Ramos (cell line): ENCODE measurements at regions not wholly inside any gene's neighbourhood (a gene's known extent, or its start where the extent isn't known, plus 50 kb on each side); places are given as distances from the start of the nearest gene placed in this dataset.
"Not testable (repeated sequence)": the region's sequence is repeated elsewhere in the genome, so short reads cannot be mapped to it uniquely, and the experiment has no call there.

Experiments
- in situ Hi-C: fragments of 300-500 bp; cut with MboI; formaldehyde crosslinking; loops from one replicate; pipeline ENCODE4 v1.14.3; 2022; ENCODE audit warnings: low sequenced_read_pairs; ENCODE audit not compliant: unreplicated experiment

DNA sequence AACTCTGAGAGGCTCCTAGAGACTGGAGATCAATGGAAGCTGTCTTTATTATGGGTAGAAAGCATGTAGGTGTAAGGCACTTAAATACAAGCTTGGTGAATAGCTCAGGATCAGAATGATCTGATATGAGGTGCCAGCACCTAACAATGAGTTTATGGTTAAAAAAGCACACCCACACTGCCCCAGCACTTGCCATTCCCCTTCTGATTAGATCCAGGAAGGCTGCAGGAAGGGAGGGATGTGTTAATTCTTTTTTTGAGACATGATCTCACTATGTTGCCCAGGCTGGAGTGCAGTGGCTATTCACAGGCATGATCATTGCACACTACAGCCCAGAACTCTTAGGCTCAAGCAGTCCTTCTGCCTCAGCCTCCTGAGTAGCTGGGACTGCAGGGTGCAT lies 71.8 kb upstream of the IVNS1ABP start:
- in situ Hi-C loops, result no loop called here

DNA sequence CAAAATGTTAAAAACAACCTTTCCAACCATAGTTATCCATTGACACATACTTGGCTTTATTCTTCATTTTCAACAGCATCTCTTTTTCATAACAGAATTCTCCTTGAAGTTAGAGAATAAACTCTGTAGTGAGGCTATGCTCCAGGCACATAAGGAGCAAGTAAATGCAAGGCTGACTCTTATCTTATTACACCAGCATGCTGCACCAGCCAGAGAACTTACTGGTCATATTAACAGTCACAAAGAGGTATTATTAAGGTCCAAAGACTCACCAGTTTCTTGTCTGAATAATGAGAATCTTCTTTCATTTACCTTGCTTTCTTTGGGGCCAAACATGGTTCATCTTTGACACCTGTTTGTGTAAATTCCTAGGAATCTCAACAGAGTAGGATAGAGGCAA lies 71.3 kb upstream of the IVNS1ABP start:
- in situ Hi-C loops, result no loop called here

- in situ Hi-C loops, result no loop called here
Measured at GRCh38 chr1:185385991-185386390, 68.9 kb upstream of the IVNS1ABP start.

GRCh38 chr1:185383805-185384204 lies 66.8 kb upstream of the IVNS1ABP start:
- in situ Hi-C loops, result not testable (repeated sequence)

DNA sequence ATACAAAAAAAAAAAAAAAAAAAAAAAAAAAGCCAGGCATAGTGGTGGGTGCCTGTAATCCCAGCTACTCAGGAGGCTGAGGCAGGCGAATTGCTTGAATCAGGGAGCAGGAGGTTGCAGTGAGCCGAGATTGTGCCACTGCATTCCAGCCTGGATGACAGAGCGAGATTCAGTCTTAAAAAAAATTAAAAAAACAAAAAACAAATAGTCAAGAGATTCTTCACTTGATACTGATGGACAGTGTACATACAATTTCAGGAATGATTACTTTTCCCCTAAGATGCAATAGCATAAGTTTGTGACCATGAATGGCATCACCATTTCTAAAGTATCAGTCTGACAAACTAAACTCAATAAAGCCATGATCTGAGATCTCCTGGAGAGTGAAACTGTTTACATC lies 60.8 kb upstream of the IVNS1ABP start:
- in situ Hi-C loops, result no loop called here

DNA sequence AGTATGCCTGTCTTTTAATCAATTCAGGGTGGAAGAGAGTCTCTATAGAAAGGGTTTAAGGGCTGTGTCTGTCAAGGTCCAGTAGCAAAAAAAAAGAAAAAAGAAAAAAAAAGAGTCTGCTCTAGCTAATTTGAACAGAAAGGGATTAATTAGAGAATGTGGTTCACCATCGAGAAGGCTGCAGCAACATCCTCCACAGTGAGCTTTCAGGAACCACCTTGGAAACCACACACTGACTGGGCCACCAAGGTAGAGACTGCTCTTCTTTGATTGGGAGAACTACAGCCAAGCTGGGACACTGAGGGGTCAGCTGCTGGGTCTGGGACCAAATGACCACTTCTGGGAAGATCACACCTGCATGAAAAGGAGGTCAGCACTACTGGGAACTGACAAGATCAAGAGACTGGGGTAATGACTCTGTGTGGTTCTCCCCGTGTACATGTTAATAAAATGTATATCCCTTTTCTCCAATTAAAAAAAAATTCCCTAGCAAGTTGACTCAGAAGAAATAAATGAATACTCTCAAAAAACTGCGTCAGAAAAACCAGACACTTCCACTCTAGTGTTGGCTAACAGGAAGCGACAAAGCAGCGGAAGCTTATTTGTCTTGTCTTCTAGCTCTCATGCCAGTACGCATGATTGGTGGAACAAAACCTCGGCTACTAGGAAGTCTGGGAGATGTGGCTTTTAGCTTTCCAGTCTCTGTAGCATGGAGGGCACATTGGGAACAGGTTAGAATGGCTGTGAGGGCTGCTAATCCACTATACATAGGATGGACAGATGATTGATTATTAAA lies 60.0 kb upstream of the IVNS1ABP start:
- in situ Hi-C loops, result no loop called here

GRCh38 chr1:185376288-185376687 lies 59.2 kb upstream of the IVNS1ABP start:
- in situ Hi-C loops, result no loop called here

GRCh38 chr1:185375583-185375982 lies 58.5 kb upstream of the IVNS1ABP start:
- in situ Hi-C loops, result no loop called here

GRCh38 chr1:185373813-185374529 lies 56.9 kb upstream of the IVNS1ABP start:
- in situ Hi-C loops, result no loop called here

DNA sequence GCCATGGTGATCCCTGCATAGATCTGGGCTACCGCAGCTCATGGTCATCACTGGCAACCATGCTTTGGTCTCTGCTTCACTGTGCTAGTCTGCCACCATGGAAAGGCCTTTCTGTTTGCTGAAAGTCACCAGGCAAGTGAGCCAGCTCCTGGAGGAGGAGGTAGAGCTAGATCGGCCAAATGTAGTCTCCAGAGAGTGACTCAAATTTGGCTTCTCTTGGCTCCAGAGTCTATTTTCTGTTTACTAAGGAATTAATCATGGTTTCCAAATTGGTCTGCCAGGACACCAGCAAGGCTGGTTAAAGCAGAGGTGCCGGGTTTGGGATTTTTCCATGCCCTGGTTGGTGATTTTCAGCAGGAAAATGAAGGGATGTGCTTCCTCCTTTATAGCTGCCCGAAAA lies 52.7 kb upstream of the IVNS1ABP start:
- in situ Hi-C loops, result no loop called here

GRCh38 chr1:185368913-185369491 lies 52.0 kb upstream of the IVNS1ABP start:
- in situ Hi-C loops, result no loop called here

DNA sequence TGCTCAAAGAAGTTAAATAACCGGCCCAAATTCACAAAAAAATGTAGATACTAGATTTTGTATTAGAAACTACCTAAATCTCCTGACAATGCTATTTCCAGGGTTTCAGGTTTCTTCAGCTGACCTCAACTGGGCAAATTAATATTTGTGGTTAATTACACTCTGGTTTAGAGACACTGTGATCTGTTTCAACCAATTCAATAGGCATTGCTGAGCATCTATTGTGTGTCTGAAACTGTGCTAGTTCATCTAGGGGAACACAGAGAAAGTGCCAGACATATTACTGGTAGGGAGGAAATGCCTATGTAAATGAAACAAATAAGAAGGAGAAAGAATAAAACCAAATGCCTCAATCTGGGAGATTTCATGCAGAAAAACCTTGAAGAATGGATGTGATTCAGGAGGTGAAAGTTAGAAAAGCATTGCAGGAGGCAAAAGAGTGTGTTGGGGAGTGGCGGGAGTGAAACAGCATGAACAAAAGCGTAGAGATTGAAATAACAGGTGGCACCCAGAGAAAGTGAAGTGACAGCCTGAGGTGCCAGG lies 51.3 kb upstream of the IVNS1ABP start:
- in situ Hi-C loops, result no loop called here

DNA sequence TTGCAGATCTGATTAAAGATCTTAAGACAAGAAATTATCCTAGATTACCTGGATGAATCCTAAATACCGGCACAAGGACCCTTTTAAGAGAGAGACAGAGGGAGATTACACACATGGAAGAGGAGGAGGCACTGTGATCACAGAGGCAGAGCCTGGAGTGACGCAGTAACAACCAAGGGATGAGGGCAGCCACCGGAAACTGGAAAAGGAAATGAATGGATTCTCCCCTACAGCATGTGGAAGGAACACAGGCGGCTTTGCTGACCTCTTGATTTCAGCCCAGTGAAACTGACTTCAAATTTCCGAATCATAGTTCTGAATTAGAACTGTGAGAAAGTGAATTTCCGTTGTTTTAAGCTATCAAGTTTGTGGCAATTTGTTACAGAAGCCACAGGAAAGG lies 50.2 kb upstream of the IVNS1ABP start:
- in situ Hi-C loops, result no loop called here
